ENCODE measurements at regions not wholly inside any gene's neighbourhood (a gene's known extent, or its start where the extent isn't known, plus 50 kb on each side); places are given as distances from the start of the nearest gene placed in this dataset.

DNA sequence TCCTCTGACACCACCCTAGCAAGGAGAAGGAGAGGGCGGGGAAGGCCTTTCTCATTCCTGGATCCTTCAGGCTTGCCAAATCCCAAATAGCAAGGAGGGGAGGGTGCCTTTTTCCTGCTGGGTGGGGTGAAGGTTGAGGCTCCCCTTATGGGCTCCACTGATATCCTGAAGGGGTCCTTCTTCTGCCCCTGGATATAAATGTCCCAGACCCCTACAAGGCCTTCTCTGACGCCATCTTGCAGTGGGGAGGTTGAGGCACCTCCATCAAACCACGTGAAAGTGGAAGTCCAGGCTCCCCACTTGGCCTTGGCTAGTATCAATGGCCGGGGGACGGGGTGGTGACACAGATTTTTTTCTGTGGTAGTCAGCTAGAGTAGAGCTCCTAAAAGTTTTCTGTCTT, 371.3 kb downstream of the GLRX3 start:
- H3K27ac ChIP-seq (ENCODE audit: low read length): no peak overlapping the region
- no peaks in the 10 kb centered on the region for H3K36me3 ChIP-seq (ENCODE audit: control insufficient read depth, insufficient read depth, low read length)
- H3K4me3 ChIP-seq (ENCODE audit: low read depth in 2 of 2, low read length in 2 of 2): no peak overlapping the region
- DNase-seq (ENCODE audit: low read depth, low spot score) (no peak), ATAC-seq (no peak)
- peaks cover 5% of the 10 kb centered on the region; the same call in 1 of the 2 replicates for H3K27me3 ChIP-seq (ENCODE audit: control insufficient read depth, insufficient read depth, low read length)
- no TSS peak for BruUV-seq (replicated peaks)
- intact Hi-C loops (cut with micrococcal nuclease; ENCODE audit: unreplicated experiment) (no loop called here), in situ Hi-C loops (cut with HindIII; ENCODE audit: low pct_unique_long_range_greater_than_20kb, low sequenced_read_pairs) (no loop called here)
- ChIA-PET POLR2A (no interaction called here), CTCF (no interaction called here)
- TF ChIP-seq, protein P1, sequence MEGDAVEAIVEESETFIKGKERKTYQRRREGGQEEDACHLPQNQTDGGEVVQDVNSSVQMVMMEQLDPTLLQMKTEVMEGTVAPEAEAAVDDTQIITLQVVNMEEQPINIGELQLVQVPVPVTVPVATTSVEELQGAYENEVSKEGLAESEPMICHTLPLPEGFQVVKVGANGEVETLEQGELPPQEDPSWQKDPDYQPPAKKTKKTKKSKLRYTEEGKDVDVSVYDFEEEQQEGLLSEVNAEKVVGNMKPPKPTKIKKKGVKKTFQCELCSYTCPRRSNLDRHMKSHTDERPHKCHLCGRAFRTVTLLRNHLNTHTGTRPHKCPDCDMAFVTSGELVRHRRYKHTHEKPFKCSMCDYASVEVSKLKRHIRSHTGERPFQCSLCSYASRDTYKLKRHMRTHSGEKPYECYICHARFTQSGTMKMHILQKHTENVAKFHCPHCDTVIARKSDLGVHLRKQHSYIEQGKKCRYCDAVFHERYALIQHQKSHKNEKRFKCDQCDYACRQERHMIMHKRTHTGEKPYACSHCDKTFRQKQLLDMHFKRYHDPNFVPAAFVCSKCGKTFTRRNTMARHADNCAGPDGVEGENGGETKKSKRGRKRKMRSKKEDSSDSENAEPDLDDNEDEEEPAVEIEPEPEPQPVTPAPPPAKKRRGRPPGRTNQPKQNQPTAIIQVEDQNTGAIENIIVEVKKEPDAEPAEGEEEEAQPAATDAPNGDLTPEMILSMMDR (IDR thresholded peaks at IDR 0.05): no peak
- TF ChIP-seq TCF7L2 (IDR thresholded peaks at IDR 0.05; ENCODE audit: low read depth, low read length) (no peak), SIN3A (IDR thresholded peaks at IDR 0.05; ENCODE audit: borderline replicate concordance, insufficient read depth, low read depth, low read length) (no peak), POLR2AphosphoS5 (IDR thresholded peaks at IDR 0.05; ENCODE audit: low read depth, low read length) (no peak)
- TF ChIP-seq, protein P2, sequence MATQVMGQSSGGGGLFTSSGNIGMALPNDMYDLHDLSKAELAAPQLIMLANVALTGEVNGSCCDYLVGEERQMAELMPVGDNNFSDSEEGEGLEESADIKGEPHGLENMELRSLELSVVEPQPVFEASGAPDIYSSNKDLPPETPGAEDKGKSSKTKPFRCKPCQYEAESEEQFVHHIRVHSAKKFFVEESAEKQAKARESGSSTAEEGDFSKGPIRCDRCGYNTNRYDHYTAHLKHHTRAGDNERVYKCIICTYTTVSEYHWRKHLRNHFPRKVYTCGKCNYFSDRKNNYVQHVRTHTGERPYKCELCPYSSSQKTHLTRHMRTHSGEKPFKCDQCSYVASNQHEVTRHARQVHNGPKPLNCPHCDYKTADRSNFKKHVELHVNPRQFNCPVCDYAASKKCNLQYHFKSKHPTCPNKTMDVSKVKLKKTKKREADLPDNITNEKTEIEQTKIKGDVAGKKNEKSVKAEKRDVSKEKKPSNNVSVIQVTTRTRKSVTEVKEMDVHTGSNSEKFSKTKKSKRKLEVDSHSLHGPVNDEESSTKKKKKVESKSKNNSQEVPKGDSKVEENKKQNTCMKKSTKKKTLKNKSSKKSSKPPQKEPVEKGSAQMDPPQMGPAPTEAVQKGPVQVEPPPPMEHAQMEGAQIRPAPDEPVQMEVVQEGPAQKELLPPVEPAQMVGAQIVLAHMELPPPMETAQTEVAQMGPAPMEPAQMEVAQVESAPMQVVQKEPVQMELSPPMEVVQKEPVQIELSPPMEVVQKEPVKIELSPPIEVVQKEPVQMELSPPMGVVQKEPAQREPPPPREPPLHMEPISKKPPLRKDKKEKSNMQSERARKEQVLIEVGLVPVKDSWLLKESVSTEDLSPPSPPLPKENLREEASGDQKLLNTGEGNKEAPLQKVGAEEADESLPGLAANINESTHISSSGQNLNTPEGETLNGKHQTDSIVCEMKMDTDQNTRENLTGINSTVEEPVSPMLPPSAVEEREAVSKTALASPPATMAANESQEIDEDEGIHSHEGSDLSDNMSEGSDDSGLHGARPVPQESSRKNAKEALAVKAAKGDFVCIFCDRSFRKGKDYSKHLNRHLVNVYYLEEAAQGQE (IDR thresholded peaks at IDR 0.05; ENCODE audit: insufficient read depth in 1 of 2, low read depth in 2 of 2, low read length in 1 of 2): no peak
- no peaks in the 10 kb centered on the region for H3K4me1 ChIP-seq (ENCODE audit: control insufficient read depth, insufficient read depth, low read length)
- H3K9me3 ChIP-seq (ENCODE audit: control insufficient read depth, insufficient read depth, low read depth, low read length): no peaks in the 10 kb centered on the region; the same call in 1 of the 2 replicates

DNA sequence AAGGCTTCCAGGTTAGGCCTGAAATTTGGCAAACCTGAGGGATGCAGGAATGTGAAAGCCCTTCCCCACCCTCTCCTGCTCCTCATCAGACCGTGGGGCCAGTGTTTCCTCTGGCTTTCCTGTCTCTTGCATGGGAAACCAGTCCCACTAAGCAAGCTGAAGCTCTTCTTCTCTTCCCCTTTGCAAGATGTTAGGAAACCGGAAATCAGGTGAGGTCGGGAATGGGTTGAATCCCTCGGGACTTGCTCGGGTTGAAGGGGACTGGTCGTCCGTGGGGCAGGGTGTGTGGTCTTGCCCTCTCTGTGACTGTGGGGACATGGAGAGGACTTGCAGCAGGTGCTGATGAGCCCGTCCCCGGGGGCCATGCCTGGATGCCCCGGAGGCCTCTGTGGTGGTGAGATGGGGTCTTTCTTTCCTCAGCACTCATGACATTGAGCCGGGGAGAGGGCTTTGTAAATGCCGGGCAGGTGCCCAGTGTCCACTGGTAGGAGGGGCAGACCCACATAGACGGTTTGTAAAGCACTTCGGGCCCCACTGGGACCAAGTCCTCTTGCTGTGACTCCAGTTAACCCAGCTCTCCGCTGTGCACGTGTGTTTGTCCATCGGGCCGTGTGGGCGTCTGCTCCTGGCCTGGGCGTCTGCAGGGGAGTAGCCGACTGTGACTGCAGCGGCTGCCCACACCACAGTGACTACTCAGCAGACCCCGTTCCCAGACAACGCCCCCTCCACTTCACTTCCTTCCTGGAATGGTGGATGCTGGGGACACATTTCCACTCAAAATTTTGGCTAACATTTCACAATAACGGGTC, 373.9 kb downstream of the GLRX3 start:
- Histone ChIP-seq H3K4me1 (ENCODE audit: control insufficient read depth, insufficient read depth, low read length) (no peaks in the 10 kb centered on the region), H3K4me3 (ENCODE audit: low read depth in 2 of 2, low read length in 2 of 2) (no peak overlapping the region), H3K27ac (ENCODE audit: low read length) (no peak overlapping the region), H3K27me3 (ENCODE audit: control insufficient read depth, insufficient read depth, low read length) (peaks cover 8% of the 10 kb centered on the region), H3K36me3 (ENCODE audit: control insufficient read depth, insufficient read depth, low read length) (no peaks in the 10 kb centered on the region), H3K9me3 (ENCODE audit: control insufficient read depth, insufficient read depth, low read depth, low read length) (no peaks in the 10 kb centered on the region; the same call in 1 of the 2 replicates)
- POLR2A ChIA-PET: no interaction called here
- intact Hi-C loops (cut with micrococcal nuclease; ENCODE audit: unreplicated experiment) (no loop called here), in situ Hi-C loops (cut with HindIII; ENCODE audit: low pct_unique_long_range_greater_than_20kb, low sequenced_read_pairs) (no loop called here)
- no peak for ATAC-seq
- BruUV-seq (replicated peaks): no TSS peak
- TF ChIP-seq, protein P1 (IDR thresholded peaks at IDR 0.05): no peak
- no peak for TF ChIP-seq POLR2AphosphoS5 (IDR thresholded peaks at IDR 0.05; ENCODE audit: low read depth, low read length)
- no peak for TF ChIP-seq TCF7L2 (IDR thresholded peaks at IDR 0.05; ENCODE audit: low read depth, low read length)
- TF ChIP-seq SIN3A (IDR thresholded peaks at IDR 0.05; ENCODE audit: borderline replicate concordance, insufficient read depth, low read depth, low read length): no peak
- TF ChIP-seq, protein P2 (IDR thresholded peaks at IDR 0.05; ENCODE audit: insufficient read depth in 1 of 2, low read depth in 2 of 2, low read length in 1 of 2): no peak
- DNase-seq (ENCODE audit: low read depth, low spot score): no peak
- CTCF ChIA-PET: no interaction called here
